Pulmonary artery endothelial cell (primary cell): ENCODE measurements at regions not wholly inside any gene's neighbourhood (a gene's known extent, or its start where the extent isn't known, plus 50 kb on each side); places are given as distances from the start of the nearest gene placed in this dataset.

Experiments used
- DNase-seq: peaks from one replicate; pipeline ENCODE4 v3.0.0-alpha.2; 2011; ENCODE audit warnings: low read depth, low spot score

GRCh38 chr10:124186956-124187355 lies 93.6 kb upstream of the CHST15 start:
- no peak for DNase-seq

DNA sequence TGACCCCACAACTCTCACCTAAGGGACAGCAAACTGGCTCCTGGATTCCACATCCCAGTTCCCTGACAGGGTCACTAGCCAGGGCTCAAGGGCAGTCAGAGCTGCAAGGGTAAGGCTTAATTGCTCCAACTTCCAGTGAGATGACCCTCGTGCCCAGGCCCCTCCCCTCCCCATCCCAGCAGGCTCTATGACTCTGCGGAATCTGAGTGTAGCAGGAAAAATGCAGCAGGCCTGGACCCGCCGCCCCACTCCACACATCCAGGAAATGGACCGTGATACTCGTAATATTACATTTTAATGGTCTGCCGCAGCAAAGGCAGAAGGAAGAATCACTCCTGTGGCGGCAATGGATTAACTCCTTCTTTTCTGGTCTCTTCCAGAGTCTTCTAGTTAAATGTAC lies 91.7 kb upstream of the CHST15 start:
- DNase-seq, result no peak

GRCh38 chr10:124184208-124184830 lies 90.9 kb upstream of the CHST15 start:
- no peak for DNase-seq

GRCh38 chr10:124183617-124184016 lies 90.2 kb upstream of the CHST15 start:
- no peak for DNase-seq

DNA sequence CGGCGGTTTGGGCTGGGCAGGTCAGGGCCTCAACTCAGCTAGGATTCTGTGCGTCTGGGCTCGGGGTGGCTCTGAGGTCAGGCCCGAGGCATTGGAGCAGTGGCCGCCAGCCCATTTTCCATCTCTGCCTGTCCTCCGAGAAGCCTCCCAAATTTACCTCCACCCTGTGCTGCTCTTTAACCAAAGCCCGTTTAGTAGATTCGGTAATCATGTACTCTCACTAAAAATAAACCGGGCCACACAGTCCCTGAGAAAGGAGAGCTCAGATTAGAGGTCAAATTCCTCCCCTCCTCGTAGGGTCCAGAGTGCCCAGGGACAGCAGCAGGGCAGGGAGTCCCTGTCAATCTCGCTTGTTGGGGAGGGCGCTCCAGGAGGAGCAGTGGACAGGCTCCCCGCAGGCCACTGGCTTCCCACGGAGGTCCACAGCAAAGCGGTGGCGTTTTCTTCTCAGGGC lies 88.7 kb upstream of the CHST15 start:
- DNase-seq, result no peak

DNA sequence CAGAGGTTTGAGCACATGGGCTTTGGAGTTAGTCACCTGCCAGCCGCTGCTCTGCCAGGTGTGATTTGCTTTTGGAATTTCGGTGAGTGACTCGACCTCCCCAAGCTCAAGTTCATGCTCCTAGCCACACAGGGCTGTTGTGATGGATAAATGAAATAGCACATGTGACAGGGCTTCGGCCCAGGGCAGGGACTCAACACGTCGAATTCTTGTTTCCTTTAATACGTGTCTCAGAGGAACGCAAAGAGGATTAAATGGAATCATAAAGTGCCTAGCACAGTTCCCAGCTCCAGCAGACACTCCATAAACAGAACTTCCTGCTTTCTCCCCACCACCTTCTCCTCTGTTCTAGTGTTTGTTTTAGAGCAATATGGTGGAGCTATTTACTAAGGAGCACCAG lies 88.3 kb upstream of the CHST15 start:
- DNase-seq, result no peak

GRCh38 chr10:124180947-124181549 lies 87.7 kb upstream of the CHST15 start:
- DNase-seq, result no peak

- DNase-seq, result no peak
These were observed 86.8 kb upstream of the CHST15 start for GRCh38 chr10:124180044-124180745.

DNA sequence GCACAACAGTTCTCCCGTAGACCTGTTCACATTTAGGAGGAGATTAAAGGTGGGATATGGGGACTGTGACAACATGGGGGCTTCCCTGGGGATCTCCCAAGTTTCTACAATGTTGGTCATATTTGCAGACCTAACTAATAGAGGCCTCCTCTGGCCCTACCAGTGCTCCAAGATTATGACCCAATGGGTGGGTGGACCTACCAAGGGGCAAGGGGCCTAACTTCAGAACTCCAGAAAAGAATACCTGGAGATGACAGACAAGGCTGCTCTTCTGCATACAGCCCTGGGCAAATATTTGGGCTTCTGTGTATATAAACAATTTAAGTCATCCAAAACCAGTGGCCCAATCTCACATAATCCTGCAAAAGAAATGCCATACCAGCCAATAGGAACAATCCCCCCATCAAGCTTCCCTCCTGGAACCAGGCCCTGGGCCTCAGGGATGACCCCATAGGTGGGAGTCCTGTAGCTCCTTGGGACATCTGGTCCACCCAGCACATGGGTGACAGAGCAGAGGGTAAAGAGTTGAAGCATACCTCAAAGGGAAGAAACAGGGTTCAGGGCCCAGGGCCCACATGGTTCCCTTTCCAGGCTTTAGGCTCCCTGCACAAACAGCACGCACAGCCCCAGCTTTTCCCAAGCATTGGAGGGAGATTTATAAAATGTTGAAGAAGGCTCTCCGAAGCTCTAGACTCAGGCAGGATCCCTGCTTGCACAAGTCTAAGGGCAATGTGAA lies 86.1 kb upstream of the CHST15 start:
- DNase-seq, result no peak

- no peak for DNase-seq
These were observed 83.8 kb upstream of the CHST15 start for GRCh38 chr10:124177180-124177518.

GRCh38 chr10:124176349-124177179 lies 83.2 kb upstream of the CHST15 start:
- no peak for DNase-seq

DNA sequence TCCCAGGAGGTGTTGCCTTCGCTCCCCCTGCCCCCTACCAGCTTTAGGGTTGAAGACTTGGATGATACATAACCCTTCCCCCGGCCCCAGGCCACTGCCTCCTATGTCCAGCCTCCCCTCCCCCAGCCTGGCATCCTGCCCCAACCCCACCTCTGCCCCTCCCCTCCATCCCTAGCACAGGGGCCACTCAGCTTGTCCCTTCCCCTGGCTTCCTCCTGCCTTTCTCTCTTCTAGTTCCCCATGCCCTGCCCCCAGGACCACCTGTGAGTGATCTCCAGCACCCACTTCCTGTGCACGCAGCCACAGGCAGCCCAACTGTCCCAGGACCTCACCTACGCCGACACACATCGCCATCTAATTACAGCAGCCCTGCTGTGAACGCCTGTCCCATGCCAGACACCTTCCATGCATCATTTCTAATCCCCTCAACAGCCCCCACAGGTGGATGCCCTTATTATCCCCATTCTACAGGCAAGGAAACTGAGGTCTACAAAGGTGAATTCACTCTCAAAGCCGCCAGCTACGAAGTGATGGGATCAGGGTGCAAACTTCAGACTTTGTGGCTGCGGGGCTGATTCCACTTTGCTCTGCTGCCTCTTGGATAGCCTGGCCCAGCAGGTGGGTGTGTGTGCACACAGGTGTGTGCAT lies 82.4 kb upstream of the CHST15 start:
- no peak for DNase-seq

GRCh38 chr10:124174673-124175645 lies 81.6 kb upstream of the CHST15 start:
- DNase-seq, result no peak

- DNase-seq, result no peak
These were observed 80.7 kb upstream of the CHST15 start for GRCh38 chr10:124174071-124174566.

DNA sequence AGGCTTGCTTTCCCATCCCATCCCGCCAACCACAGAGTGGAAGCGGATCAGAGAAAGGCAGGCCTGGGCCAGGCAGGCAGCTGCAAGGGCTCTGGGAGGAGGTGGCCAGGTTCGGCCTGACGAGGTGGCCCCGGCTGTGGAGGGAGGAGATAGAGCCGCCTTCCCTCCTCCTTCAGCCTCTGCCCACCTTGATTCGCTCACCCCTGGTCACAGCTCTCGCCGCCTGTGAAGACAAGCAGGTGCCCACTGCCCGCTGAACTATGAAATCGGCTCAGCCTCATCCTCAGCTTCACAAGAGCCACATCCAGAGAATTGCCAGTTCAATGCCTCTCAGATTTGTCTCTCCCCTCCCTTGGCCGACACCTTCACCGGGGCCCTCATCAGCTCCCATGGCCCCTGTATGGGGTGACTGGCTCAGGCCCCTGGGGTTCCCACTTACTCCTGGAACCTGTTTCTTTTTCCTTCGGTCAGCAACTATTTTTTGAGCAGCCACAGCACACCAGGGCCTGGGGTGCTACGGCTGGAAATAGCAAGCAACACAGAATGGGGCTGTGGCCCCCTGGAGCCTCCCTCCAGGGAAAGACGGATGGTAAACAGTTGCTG lies 80.0 kb upstream of the CHST15 start:
- DNase-seq, result no peak

- DNase-seq, result no peak
These were observed 79.0 kb upstream of the CHST15 start for GRCh38 chr10:124172181-124172916.

- no peak for DNase-seq
These were observed 78.2 kb upstream of the CHST15 start for GRCh38 chr10:124171561-124171960.

DNA sequence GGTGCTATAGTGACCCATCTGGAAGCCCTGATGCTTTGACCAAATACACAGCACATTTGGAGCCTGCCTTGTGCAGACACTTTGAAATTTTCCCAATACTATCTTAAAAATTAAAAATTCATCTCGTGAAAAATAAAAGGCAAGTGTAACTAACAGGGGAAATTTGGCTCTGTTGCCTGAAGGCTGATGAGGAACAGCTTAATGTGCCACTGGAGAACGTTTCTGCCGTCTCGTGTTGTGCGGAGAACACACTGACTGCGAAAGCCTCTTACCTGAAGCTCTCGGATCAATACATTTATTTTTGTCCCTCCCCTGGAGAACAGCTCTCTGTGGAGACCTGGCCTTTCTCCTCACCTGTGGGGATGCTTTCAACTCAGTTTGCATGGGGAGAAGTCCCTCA lies 77.2 kb upstream of the CHST15 start:
- DNase-seq, result no peak
